NB4 (cell line): ENCODE measurements at regions not wholly inside any gene's neighbourhood (a gene's known extent, or its start where the extent isn't known, plus 50 kb on each side); places are given as distances from the start of the nearest gene placed in this dataset.

ENCODE experiments used
- DNase-seq: peaks from one replicate; pipeline ENCODE4 v3.0.0; 2010; ENCODE audit warnings: low read depth
- H3K4me3 ChIP-seq: one replicate; pipeline ENCODE4 v1.5.1; 2011; ENCODE audit warnings: mild to moderate bottlenecking, low read depth, low read length, moderate library complexity
- CTCF ChIP-seq: IDR thresholded peaks from one replicate; pipeline ENCODE4 v1.5.1; 2012; ENCODE audit warnings: low read depth, low read length
- MAX ChIP-seq: IDR thresholded peaks from 2 replicates; pipeline ENCODE4 v1.6.1; 2011; ENCODE audit warnings: low read depth, low read length
- MYC ChIP-seq: IDR thresholded peaks from 2 replicates; pipeline ENCODE4 v1.6.1; 2011; ENCODE audit warnings: low read depth, low read length
- POLR2A ChIP-seq: IDR thresholded peaks from 2 replicates; pipeline ENCODE4 v1.6.1; 2011; ENCODE audit warnings: mild to moderate bottlenecking; ENCODE audit not compliant: insufficient read length; ENCODE audit errors: extremely low read depth

- no peak for TF ChIP-seq CTCF
- no peak for TF ChIP-seq POLR2A
- TF ChIP-seq MAX, result no peak
- H3K4me3 ChIP-seq, result no peak overlapping the region
Measured at GRCh38 chr15:38819387-38819950, 254.9 kb upstream of the RASGRP1 start.

GRCh38 chr15:38823263-38823662, 258.6 kb upstream of the RASGRP1 start:
- H3K4me3 ChIP-seq, result no peak overlapping the region
- no peak for TF ChIP-seq MAX
- TF ChIP-seq POLR2A, result no peak
- no peak for TF ChIP-seq CTCF
- no peak for TF ChIP-seq MYC
- DNase-seq, result no peak

More at GRCh38 chr15:38819387-38819950, 254.9 kb upstream of the RASGRP1 start:
- no peak for DNase-seq

GRCh38 chr15:38824719-38825118, 260.1 kb upstream of the RASGRP1 start:
- TF ChIP-seq CTCF (no peak), POLR2A (no peak), MAX (no peak), MYC (no peak)
- no peak overlapping the region for H3K4me3 ChIP-seq
- DNase-seq, result no peak

- no peak for DNase-seq
- TF ChIP-seq MYC (no peak), CTCF (no peak), POLR2A (no peak), MAX (no peak)
- H3K4me3 ChIP-seq, result no peak overlapping the region
Measured at GRCh38 chr15:38826880-38827279, 262.3 kb upstream of the RASGRP1 start.

- no peak for TF ChIP-seq CTCF
- TF ChIP-seq MYC, result no peak
- no peak for TF ChIP-seq POLR2A
- TF ChIP-seq MAX, result no peak
- DNase-seq, result no peak
- H3K4me3 ChIP-seq, result no peak overlapping the region
Measured at GRCh38 chr15:38828031-38828532, 263.5 kb upstream of the RASGRP1 start.

GRCh38 chr15:38829086-38829485, 264.5 kb upstream of the RASGRP1 start:
- no peak for DNase-seq
- TF ChIP-seq MYC, result no peak
- no peak overlapping the region for H3K4me3 ChIP-seq
